H1 (cell line): ENCODE measurements at regions not wholly inside any gene's neighbourhood (a gene's known extent, or its start where the extent isn't known, plus 50 kb on each side); places are given as distances from the start of the nearest gene placed in this dataset.

ENCODE experiments used
- CTCF ChIA-PET: fragments of 300-600 bp; sonication (Branson Sonifier 250); formaldehyde crosslinking; loops from one replicate; lab custom pipeline; 2021; ENCODE audit not compliant: partially characterized antibody; lab: Charles Lee
- POLR2A ChIA-PET: fragments of 300-600 bp; sonication (Branson Sonifier 250); formaldehyde crosslinking; loops from one replicate; lab custom pipeline; 2021; ENCODE audit warnings: inconsistent platforms; ENCODE audit not compliant: partially characterized antibody; lab: Charles Lee
- DNase-seq, 2 experiments: peaks; one replicate each; pipeline versions ENCODE4 v3.0.0 to v3.0.0-alpha.2; 2010 to 2022; ENCODE audit warnings: low spot score in 2 of 2, low read depth in 1 of 2, mixed read lengths in 1 of 2
- FAIRE-seq: peaks from 2 replicates; lab custom pipeline; 2011; peaks lifted over from hg19 to GRCh38; lab: Jason Lieb, UNC
- H2AFZ ChIP-seq: 2 replicates; pipeline ENCODE4 v1.8.1; 2012; ENCODE audit warnings: low read length, inconsistent platforms
- H2AK5ac ChIP-seq: 2 replicates; pipeline ENCODE4 v1.6.1; 2013; ENCODE audit warnings: low read depth, low read length
- H2BK120ac ChIP-seq: replicated peaks from 2 replicates; pipeline ENCODE3; 2013; ENCODE audit warnings: low read depth, low read length, inconsistent platforms
- H2BK12ac ChIP-seq: 2 replicates; pipeline ENCODE4 v1.6.1; 2013; ENCODE audit warnings: low read depth, low read length
- H2BK15ac ChIP-seq: 2 replicates; pipeline ENCODE4 v1.6.1; 2013; ENCODE audit warnings: low read length
- H2BK20ac ChIP-seq: 2 replicates; pipeline ENCODE4 v1.6.1; 2013; ENCODE audit warnings: low read length
- H2BK5ac ChIP-seq: 2 replicates; pipeline ENCODE4 v1.6.1; 2013; ENCODE audit warnings: low read depth, low read length
- H3K14ac ChIP-seq: 2 replicates; pipeline ENCODE4 v1.6.1; 2013; ENCODE audit warnings: inconsistent platforms; ENCODE audit not compliant: insufficient read length
- H3K18ac ChIP-seq: 2 replicates; pipeline ENCODE4 v1.6.1; 2013; ENCODE audit warnings: low read length; ENCODE audit errors: extremely low read depth
- H3K23ac ChIP-seq: 2 replicates; pipeline ENCODE4 v1.6.1; 2013; ENCODE audit warnings: inconsistent platforms; ENCODE audit not compliant: insufficient read length
- H3K23me2 ChIP-seq: 2 replicates; pipeline ENCODE4 v1.6.1; 2013; ENCODE audit warnings: low read depth, low read length
- H3K27ac ChIP-seq: 2 replicates; pipeline ENCODE4 v1.6.1; 2011; ENCODE audit warnings: low read depth, low read length, inconsistent platforms
- H3K27me3 ChIP-seq, 4 experiments: replicated peaks in 1 of 4; 1 replicate in 1 of 4; 2 replicates in 3 of 4; pipeline versions ENCODE4 v1.6.1 to v1.8.1; 2011 to 2013; ENCODE audit warnings: low read length in 3 of 4, mild to moderate bottlenecking in 3 of 4, inconsistent platforms in 2 of 4, mixed read lengths in 2 of 4, moderate library complexity in 1 of 4; ENCODE audit not compliant: control insufficient read depth in 3 of 4, insufficient read depth in 3 of 4; ENCODE audit errors: extremely low read depth in 1 of 4
- H3K36me3 ChIP-seq, 4 experiments: 2 replicates each; pipeline versions ENCODE4 v1.6.1 to v1.8.1; 2011 to 2013; ENCODE audit warnings: mild to moderate bottlenecking in 4 of 4, low read length in 3 of 4, moderate library complexity in 2 of 4, control low read depth in 1 of 4, inconsistent platforms in 1 of 4; ENCODE audit not compliant: insufficient read depth in 4 of 4, control insufficient read depth in 2 of 4
- H3K4ac ChIP-seq: replicated peaks from 2 replicates; pipeline ENCODE3; 2013; ENCODE audit warnings: low read length, low read depth, mixed read lengths, inconsistent platforms; ENCODE audit not compliant: insufficient read length
- H3K4me1 ChIP-seq, 4 experiments: replicated peaks in 1 of 4; 1 replicate in 1 of 4; 2 replicates in 3 of 4; pipeline versions ENCODE4 v1.6.1 to v1.8.1; 2011 to 2013; ENCODE audit warnings: low read length in 3 of 4, inconsistent platforms in 2 of 4, mixed read lengths in 1 of 4; ENCODE audit not compliant: insufficient read depth in 4 of 4, control insufficient read depth in 3 of 4
- H3K4me2 ChIP-seq, 2 experiments: 2 replicates each; pipeline versions ENCODE4 v1.6.1 to v1.8.1; 2011 to 2013; ENCODE audit warnings: low read depth in 2 of 2, low read length in 2 of 2, control low read depth in 1 of 2, inconsistent platforms in 1 of 2, mild to moderate bottlenecking in 1 of 2; ENCODE audit not compliant: insufficient read depth in 1 of 2
- H3K4me3 ChIP-seq, 4 experiments: fragments of 200-600, 300-600 bp in 1 of 4; sonication (generic), shearing (Covaris generic), sonication (Bioruptor Twin) in 1 of 4; 2 replicates each; pipeline versions ENCODE4 v1.5.1 to v1.8.1; 2011 to 2016; ENCODE audit warnings: low read length in 4 of 4, low read depth in 3 of 4, control low read depth in 2 of 4, inconsistent platforms in 2 of 4, mild to moderate bottlenecking in 2 of 4, mixed read lengths in 1 of 4, moderate library complexity in 1 of 4; ENCODE audit not compliant: insufficient read depth in 2 of 4; ENCODE audit errors: extremely low read depth in 1 of 4
- H3K56ac ChIP-seq: replicated peaks from 2 replicates; pipeline ENCODE3; 2013; ENCODE audit warnings: low read depth, mild to moderate bottlenecking, mixed read lengths, low read length, inconsistent platforms; ENCODE audit not compliant: insufficient read length
- H3K79me1 ChIP-seq: 2 replicates; pipeline ENCODE4 v1.6.1; 2013; ENCODE audit warnings: low read depth, low read length, control low read depth
- H3K79me2 ChIP-seq, 2 experiments: 2 replicates each; pipeline versions ENCODE4 v1.6.1 to v1.8.1; 2012 to 2013; ENCODE audit warnings: low read length in 2 of 2, mild to moderate bottlenecking in 2 of 2, inconsistent platforms in 1 of 2; ENCODE audit not compliant: insufficient read depth in 2 of 2, control insufficient read depth in 1 of 2
- H3K9ac ChIP-seq, 4 experiments: replicated peaks in 1 of 4; 1 replicate in 1 of 4; 2 replicates in 3 of 4; pipeline versions ENCODE4 v1.6.1 to v1.8.1; 2011 to 2013; ENCODE audit warnings: low read depth in 3 of 4, low read length in 3 of 4, control low read depth in 2 of 4, mild to moderate bottlenecking in 2 of 4, moderate library complexity in 2 of 4, inconsistent platforms in 1 of 4; ENCODE audit errors: extremely low read depth in 1 of 4
- H3K9me3 ChIP-seq, 2 experiments: 2 replicates each; pipeline versions ENCODE4 v1.6.1 to v1.8.1; 2012 to 2013; ENCODE audit warnings: mild to moderate bottlenecking in 2 of 2, moderate library complexity in 2 of 2, control low read depth in 1 of 2, inconsistent platforms in 1 of 2, low read depth in 1 of 2, low read length in 1 of 2, mixed read lengths in 1 of 2; ENCODE audit not compliant: insufficient read depth in 2 of 2
- H4K20me1 ChIP-seq, 2 experiments: replicated peaks in 1 of 2; 2 replicates each; pipeline versions ENCODE3 to v1.8.1; 2011 to 2013; ENCODE audit warnings: inconsistent platforms in 2 of 2, low read length in 2 of 2, mild to moderate bottlenecking in 1 of 2; ENCODE audit not compliant: insufficient read depth in 2 of 2, control insufficient read depth in 1 of 2
- H4K5ac ChIP-seq: 2 replicates; pipeline ENCODE4 v1.6.1; 2013; ENCODE audit warnings: low read length, low read depth, mixed read lengths, inconsistent platforms; ENCODE audit not compliant: insufficient read length
- H4K8ac ChIP-seq: 2 replicates; pipeline ENCODE4 v1.8.0; 2013; ENCODE audit warnings: mild to moderate bottlenecking, moderate library complexity, low read length, inconsistent platforms; ENCODE audit not compliant: insufficient read depth; ENCODE audit errors: extremely low read depth
- H4K91ac ChIP-seq: replicated peaks from 2 replicates; pipeline ENCODE3; 2013; ENCODE audit warnings: low read length, mixed read lengths, inconsistent platforms; ENCODE audit not compliant: insufficient read length
- KDM1A ChIP-seq: fragments of 200-600, 300-600 bp; sonication (generic); IDR thresholded peaks from 2 replicates; pipeline ENCODE4 v1.7.1; 2016; ENCODE audit warnings: mild to moderate bottlenecking, low read length, borderline replicate concordance
- POLR2A ChIP-seq, 2 experiments: IDR thresholded peaks; 1 replicate in 1 of 2; 2 replicates in 1 of 2; pipeline ENCODE4 v1.6.1; 2011; ENCODE audit warnings: low read depth in 2 of 2, low read length in 2 of 2, mild to moderate bottlenecking in 2 of 2; ENCODE audit errors: control extremely low read depth in 1 of 2
- POLR2AphosphoS5 ChIP-seq: IDR thresholded peaks from 2 replicates; pipeline ENCODE4 v1.6.1; 2011; ENCODE audit warnings: low read depth, low read length
- RBBP5 ChIP-seq: IDR thresholded peaks from 2 replicates; pipeline ENCODE4 v1.7.1; 2012; ENCODE audit warnings: low read depth, mild to moderate bottlenecking, inconsistent platforms, low read length, moderate library complexity, borderline replicate concordance
- WGBS, 2 experiments: shearing (Covaris generic) in 1 of 2; methylation state at CpG; one replicate each; pipeline versions ENCODE4 v1.1.6 to v1.1.7; 2013 to 2015; ENCODE audit warnings: low lambda C conversion rate in 2 of 2, mixed read lengths in 2 of 2, inconsistent platforms in 1 of 2, low coverage in 1 of 2, missing lambda C conversion rate in 1 of 2; ENCODE audit not compliant: insufficient replicate concordance in 2 of 2, insufficient coverage in 1 of 2, insufficient read length in 1 of 2; ENCODE audit errors: extremely low coverage in 1 of 2, missing lambda C conversion rate in 1 of 2; 5-methylcytosine and 5-hydroxymethylcytosine counted together

DNA sequence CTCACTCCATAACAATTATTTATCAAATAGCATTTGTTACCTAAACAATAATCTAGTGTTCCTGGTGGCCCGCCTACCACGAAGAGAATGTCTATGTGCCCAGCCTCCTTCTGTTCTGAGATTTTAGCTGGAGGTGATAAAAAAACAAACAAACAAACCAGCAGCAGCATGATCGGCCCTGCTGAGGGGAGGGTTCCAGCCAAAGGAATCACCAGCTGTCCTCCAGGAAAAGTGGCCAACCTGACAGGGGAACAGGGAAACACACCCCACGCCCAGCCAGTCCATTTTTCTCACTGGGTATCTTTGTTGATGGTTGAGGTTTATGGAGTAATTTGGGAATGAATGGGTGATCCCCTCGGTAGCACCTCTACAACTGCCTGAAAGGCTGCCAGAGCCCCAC lies 203.0 kb upstream of the DYNLRB2 start:
- Histone ChIP-seq H2BK20ac (no peak overlapping the region), H4K8ac (no peak overlapping the region), H3K4me3 (no peak overlapping the region), H3K79me1 (no peaks in the 10 kb centered on the region), H3K4me1 (peaks cover 0 to 4% (median 0%) of the 10 kb centered on the region in 4 experiments; a peak in 1 of 7 replicates), H3K56ac (no peak overlapping the region), H2BK5ac (no peak overlapping the region), H2BK12ac (no peak overlapping the region), H4K91ac (no peak overlapping the region), H3K79me2 (no peaks in the 10 kb centered on the region), H2BK120ac (no peak overlapping the region), H3K27me3 (peaks cover 0 to 2% (median 0%) of the 10 kb centered on the region in 4 experiments; a peak in 1 of 7 replicates), H2BK15ac (no peak overlapping the region), H2AK5ac (no peak overlapping the region), H3K4me2 (no peak overlapping the region), H2AFZ (no peak overlapping the region), H3K9ac (no peak overlapping the region), H3K36me3 (no peaks in the 10 kb centered on the region), H3K9me3 (no peaks in the 10 kb centered on the region)
- TF ChIP-seq RBBP5 (no peak), POLR2A (IDR thresholded peaks at IDR 0.05; ENCODE audit: control extremely low read depth in 1 of 2, low read depth in 2 of 2, low read length in 2 of 2) (no peak), KDM1A (no peak), POLR2AphosphoS5 (no peak)
- TF ChIP-seq, all 59 proteins: peak for 0
- H3K27ac ChIP-seq = no peak overlapping the region
- no peak overlapping the region for H3K4ac ChIP-seq
- no peak overlapping the region for H3K23ac ChIP-seq
- H4K5ac ChIP-seq = no peak overlapping the region
- DNase-seq = peak in 1 of 2 experiments; percentile 31
- ChIA-PET CTCF (interaction anchor here (0.8 to 1.1 kb wide), 2 partner anchors 21 to 129 kb away, joined by 3 read pairs; no protein-coding TSS in a partner anchor), POLR2A (no interaction called here)
- H3K14ac ChIP-seq = no peak overlapping the region
- FAIRE-seq = no peak
- no peaks in the 10 kb centered on the region for H4K20me1 ChIP-seq
- H3K18ac ChIP-seq = no peak overlapping the region
- H3K23me2 ChIP-seq = no peaks in the 10 kb centered on the region
- WGBS, 2 experiments = 82% methylated on average over 5 of the region's 5 CpGs; no CpG with 5 or more reads in 1 of the 2 experiments
